K562 (cell line): ENCODE measurements at regions not wholly inside any gene's neighbourhood (a gene's known extent, or its start where the extent isn't known, plus 50 kb on each side); places are given as distances from the start of the nearest gene placed in this dataset.

Source experiments
- FOS ChIP-seq: IDR thresholded peaks from 3 replicates; pipeline ENCODE4 v1.6.1; 2011; ENCODE audit not compliant: insufficient read length; ENCODE audit errors: extremely low read depth
- FOXO4 ChIP-seq: fragments of 450-650 bp; formaldehyde crosslinking; IDR thresholded peaks from 2 replicates; pipeline ENCODE4 v1.4.0; 2020; ENCODE audit warnings: mild to moderate bottlenecking, moderate library complexity
- KDM1A ChIP-seq, 2 experiments: fragments of 450-650 bp; IDR thresholded peaks; 2 replicates each; pipeline ENCODE4 v1.6.1; 2016; ENCODE audit warnings: mild to moderate bottlenecking in 2 of 2
- PHF8 ChIP-seq: fragments of 200-600 bp; sonication (generic); IDR thresholded peaks from 2 replicates; pipeline ENCODE4 v1.6.1; 2012; ENCODE audit warnings: mixed run types, mild to moderate bottlenecking, inconsistent platforms, low read length, moderate library complexity, borderline replicate concordance
- POLR2AphosphoS5 ChIP-seq: IDR thresholded peaks from 2 replicates; pipeline ENCODE4 v1.6.1; 2011; ENCODE audit warnings: mild to moderate bottlenecking, low read depth, low read length, moderate library complexity; ENCODE audit not compliant: control insufficient read depth, insufficient read depth
- RAD51 ChIP-seq: fragments of 450-650 bp; IDR thresholded peaks from 2 replicates; pipeline ENCODE4 v1.7.1; 2016; ENCODE audit warnings: low read depth, mild to moderate bottlenecking, borderline replicate concordance
- ZNF384 ChIP-seq: IDR thresholded peaks from 2 replicates; pipeline ENCODE4 v1.6.1; 2012; ENCODE audit warnings: low read depth, low read length, improper control_type of control experiment
- ZNF639 ChIP-seq, 2 experiments: fragments of 200-800 bp in 1 of 2; sonication (Bioruptor generic) in 1 of 2; sonication (generic) in 1 of 2; formaldehyde crosslinking in 1 of 2; IDR thresholded peaks in 1 of 2; conservative IDR thresholded peaks in 1 of 2; 2 replicates each; pipeline versions ENCODE4 v1.5.0 to v1.6.1; 2016 to 2020; ENCODE audit warnings: missing compliant biosample characterization in 1 of 2, missing genetic modification characterization in 1 of 2, missing genetic modification reagents in 1 of 2

- TF ChIP-seq ZNF384 (no peak), POLR2AphosphoS5 (no peak), ZNF639 (CRISPR knock-in tag; conservative IDR thresholded peaks at IDR 0.05 in 1 of 2, IDR thresholded peaks at IDR 0.05 in 1 of 2) (no peak), FOXO4 (CRISPR knock-in tag) (no peak), KDM1A (IDR thresholded peaks at IDR 0.05) (no peak), FOS (no peak), PHF8 (no peak), RAD51 (no peak)
Measured at GRCh38 chr21:25391777-25392176, 215.5 kb downstream of the MRPL39 start.
